ENCODE measurements at regions not wholly inside any gene's neighbourhood (a gene's known extent, or its start where the extent isn't known, plus 50 kb on each side); places are given as distances from the start of the nearest gene placed in this dataset.
"Not testable (repeated sequence)": the region's sequence is repeated elsewhere in the genome, so short reads cannot be mapped to it uniquely, and the experiment has no call there.

GRCh38 chr5:57642066-57642465 is 159.5 kb upstream of the ACTBL2 start:
- Histone ChIP-seq H3K9me3 (ENCODE audit: low read length) (no peaks in the 10 kb centered on the region), H3K9ac (ENCODE audit: low read length) (no peak overlapping the region), H3K79me2 (ENCODE audit: low read length) (no peaks in the 10 kb centered on the region), H3K27me3 (ENCODE audit: low read length) (no peaks in the 10 kb centered on the region), H3K4me1 (ENCODE audit: insufficient read depth, low read length) (no peaks in the 10 kb centered on the region), H3K36me3 (ENCODE audit: low read depth, low read length) (no peaks in the 10 kb centered on the region), H3K9me2 (replicated peaks; ENCODE audit: low read length) (no peaks in the 10 kb centered on the region), H2AFZ (ENCODE audit: low read length) (no peak overlapping the region), H3K27ac (ENCODE audit: low read length) (no peak overlapping the region), H4K20me1 (ENCODE audit: low read length) (no peaks in the 10 kb centered on the region), H3K4me3 (ENCODE audit: low read length) (no peak overlapping the region), H3F3A (ENCODE audit: low read length, unreplicated experiment) (no peaks in the 10 kb centered on the region), H3K4me2 (ENCODE audit: low read length) (no peak overlapping the region)
- ATAC-seq: no peak
- POLR2A ChIA-PET (ENCODE audit: unreplicated experiment): no interaction called here
- CTCF ChIA-PET: no interaction called here
- no peak for TF ChIP-seq EZH2 (IDR thresholded peaks at IDR 0.05; ENCODE audit: low read length, unreplicated experiment)
- TF ChIP-seq EZH2phosphoT487 (IDR thresholded peaks at IDR 0.05; ENCODE audit: borderline replicate concordance, low read length): no peak
- no peak for TF ChIP-seq CTCF (conservative IDR thresholded peaks at IDR 0.05; ENCODE audit: low read depth, low read length)
- no TSS peak for BruUV-seq (replicated peaks)
- DNase-seq: no peak
- intact Hi-C loops (cut with micrococcal nuclease): no loop called here

- no peak for DNase-seq
- no peaks in the 10 kb centered on the region for H3F3A ChIP-seq (ENCODE audit: low read length, unreplicated experiment)
- no TSS peak for BruUV-seq (replicated peaks)
- no peak for TF ChIP-seq CTCF (conservative IDR thresholded peaks at IDR 0.05; ENCODE audit: low read depth, low read length)
- no peak for TF ChIP-seq EZH2 (IDR thresholded peaks at IDR 0.05; ENCODE audit: low read length, unreplicated experiment)
- no peak for TF ChIP-seq EZH2phosphoT487 (IDR thresholded peaks at IDR 0.05; ENCODE audit: borderline replicate concordance, low read length)
- no peaks in the 10 kb centered on the region for H3K9me3 ChIP-seq (ENCODE audit: low read length)
- no peak overlapping the region for H2AFZ ChIP-seq (ENCODE audit: low read length)
- H3K79me2 ChIP-seq (ENCODE audit: low read length): no peaks in the 10 kb centered on the region
- no peak overlapping the region for H3K27ac ChIP-seq (ENCODE audit: low read length)
- intact Hi-C loops (cut with micrococcal nuclease): no loop called here
- H4K20me1 ChIP-seq (ENCODE audit: low read length): no peaks in the 10 kb centered on the region
- no peaks in the 10 kb centered on the region for H3K36me3 ChIP-seq (ENCODE audit: low read depth, low read length)
- no peaks in the 10 kb centered on the region for H3K27me3 ChIP-seq (ENCODE audit: low read length)
- ATAC-seq: no peak
- H3K4me1 ChIP-seq (ENCODE audit: insufficient read depth, low read length): no peaks in the 10 kb centered on the region
- H3K4me3 ChIP-seq (ENCODE audit: low read length): no peak overlapping the region
- POLR2A ChIA-PET (ENCODE audit: unreplicated experiment): no interaction called here
- CTCF ChIA-PET: no interaction called here
- no peak overlapping the region for H3K9ac ChIP-seq (ENCODE audit: low read length)
- H3K4me2 ChIP-seq (ENCODE audit: low read length): no peak overlapping the region
- H3K9me2 ChIP-seq (replicated peaks; ENCODE audit: low read length): no peaks in the 10 kb centered on the region
These were observed 152.7 kb upstream of the ACTBL2 start for GRCh38 chr5:57635146-57635777.

- no peak for TF ChIP-seq EZH2phosphoT487 (IDR thresholded peaks at IDR 0.05; ENCODE audit: borderline replicate concordance, low read length)
- TF ChIP-seq CTCF (conservative IDR thresholded peaks at IDR 0.05; ENCODE audit: low read depth, low read length): no peak
- no peak for TF ChIP-seq EZH2 (IDR thresholded peaks at IDR 0.05; ENCODE audit: low read length, unreplicated experiment)
- no peaks in the 10 kb centered on the region for H3K9me3 ChIP-seq (ENCODE audit: low read length)
- no peak overlapping the region for H3K9ac ChIP-seq (ENCODE audit: low read length)
- no peaks in the 10 kb centered on the region for H3F3A ChIP-seq (ENCODE audit: low read length, unreplicated experiment)
- intact Hi-C loops (cut with micrococcal nuclease): no loop called here
- H3K79me2 ChIP-seq (ENCODE audit: low read length): no peaks in the 10 kb centered on the region
- no peaks in the 10 kb centered on the region for H3K36me3 ChIP-seq (ENCODE audit: low read depth, low read length)
- ATAC-seq (no peak), DNase-seq (no peak)
- no peaks in the 10 kb centered on the region for H3K9me2 ChIP-seq (replicated peaks; ENCODE audit: low read length)
- no peak overlapping the region for H2AFZ ChIP-seq (ENCODE audit: low read length)
- CTCF ChIA-PET: interaction anchor here (0.6 kb wide), 1 partner anchor 315 kb away, joined by 3 read pairs; no protein-coding TSS in a partner anchor
- no peak overlapping the region for H3K4me2 ChIP-seq (ENCODE audit: low read length)
- POLR2A ChIA-PET (ENCODE audit: unreplicated experiment): no interaction called here
- no peaks in the 10 kb centered on the region for H3K4me1 ChIP-seq (ENCODE audit: insufficient read depth, low read length)
- no peak overlapping the region for H3K27ac ChIP-seq (ENCODE audit: low read length)
- no peaks in the 10 kb centered on the region for H3K27me3 ChIP-seq (ENCODE audit: low read length)
- no peak overlapping the region for H3K4me3 ChIP-seq (ENCODE audit: low read length)
- BruUV-seq (replicated peaks): no TSS peak
- no peaks in the 10 kb centered on the region for H4K20me1 ChIP-seq (ENCODE audit: low read length)
These were observed 150.3 kb upstream of the ACTBL2 start for GRCh38 chr5:57632937-57633336.

- ATAC-seq; POLR2A ChIA-PET (ENCODE audit: unreplicated experiment); H4K20me1 ChIP-seq (ENCODE audit: low read length); H3K9me3 ChIP-seq (ENCODE audit: low read length); CTCF ChIA-PET; intact Hi-C loops (cut with micrococcal nuclease); H3K4me1 ChIP-seq (ENCODE audit: insufficient read depth, low read length); H3F3A ChIP-seq (ENCODE audit: low read length, unreplicated experiment); H3K9me2 ChIP-seq (replicated peaks; ENCODE audit: low read length); H3K27me3 ChIP-seq (ENCODE audit: low read length); H3K36me3 ChIP-seq (ENCODE audit: low read depth, low read length); H3K4me3 ChIP-seq (ENCODE audit: low read length); H3K27ac ChIP-seq (ENCODE audit: low read length); DNase-seq; BruUV-seq (replicated peaks); H3K79me2 ChIP-seq (ENCODE audit: low read length); H3K9ac ChIP-seq (ENCODE audit: low read length); H2AFZ ChIP-seq (ENCODE audit: low read length); H3K4me2 ChIP-seq (ENCODE audit: low read length): not testable (repeated sequence)
These were observed 148.5 kb upstream of the ACTBL2 start for GRCh38 chr5:57631139-57631538.

Data from PC-3 (cell line).